ENCODE measurements at regions not wholly inside any gene's neighbourhood (a gene's known extent, or its start where the extent isn't known, plus 50 kb on each side); places are given as distances from the start of the nearest gene placed in this dataset.

DNA sequence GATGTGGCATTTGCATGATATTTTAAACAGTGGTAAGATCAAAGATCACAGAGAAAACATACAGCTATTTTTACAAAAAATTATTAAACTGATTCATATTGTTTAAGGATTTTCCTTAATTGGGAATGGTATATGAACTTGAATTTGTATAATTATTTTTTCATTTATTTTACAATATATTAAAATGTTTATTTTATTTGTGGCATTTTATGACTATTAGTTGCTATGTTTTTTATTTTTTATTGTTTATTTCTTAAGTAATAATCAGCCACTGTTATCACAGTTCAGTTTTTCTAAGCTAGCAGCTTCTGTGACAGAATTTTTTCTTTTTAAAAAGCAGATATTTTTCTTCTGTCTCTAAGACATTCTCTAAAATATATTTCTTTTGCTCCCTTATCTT is 387.0 kb upstream of the KHDRBS2 start:
- no peak for DNase-seq (ENCODE audit: low read depth in 3 of 3, low spot score in 2 of 3)

DNA sequence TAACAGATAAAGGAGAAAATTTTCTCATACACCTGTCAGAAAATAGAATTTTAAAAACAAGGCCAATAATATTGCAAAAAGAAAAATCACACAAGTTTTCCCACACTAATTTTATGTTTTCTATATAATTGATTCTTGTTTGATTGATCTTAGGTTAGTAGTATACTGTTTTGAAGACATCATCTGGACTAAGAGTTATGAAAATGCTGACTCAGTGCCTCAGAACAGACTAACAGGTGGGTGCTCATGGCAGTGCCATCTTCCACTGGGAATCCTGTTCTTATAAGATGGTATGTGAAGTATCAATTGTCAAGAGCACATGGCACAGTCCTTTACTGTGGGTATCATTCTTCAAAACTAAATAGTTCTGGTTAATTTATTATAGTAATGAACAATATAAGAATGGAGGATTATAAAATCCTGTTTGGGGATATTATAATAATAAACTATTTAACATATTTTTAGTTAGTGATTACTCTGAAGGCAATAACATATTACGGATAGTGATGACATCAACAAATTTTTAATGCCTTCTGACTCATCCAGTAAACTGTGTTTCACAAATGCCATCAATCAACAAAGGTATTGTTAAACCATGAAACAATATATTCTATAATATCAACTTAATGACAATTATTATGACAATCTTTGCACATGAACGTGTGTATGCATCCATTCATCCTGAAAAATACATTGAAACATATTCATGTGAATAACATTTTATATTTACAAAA is 384.6 kb upstream of the KHDRBS2 start:
- DNase-seq (ENCODE audit: low read depth in 3 of 3, low spot score in 2 of 3): no peak

DNA sequence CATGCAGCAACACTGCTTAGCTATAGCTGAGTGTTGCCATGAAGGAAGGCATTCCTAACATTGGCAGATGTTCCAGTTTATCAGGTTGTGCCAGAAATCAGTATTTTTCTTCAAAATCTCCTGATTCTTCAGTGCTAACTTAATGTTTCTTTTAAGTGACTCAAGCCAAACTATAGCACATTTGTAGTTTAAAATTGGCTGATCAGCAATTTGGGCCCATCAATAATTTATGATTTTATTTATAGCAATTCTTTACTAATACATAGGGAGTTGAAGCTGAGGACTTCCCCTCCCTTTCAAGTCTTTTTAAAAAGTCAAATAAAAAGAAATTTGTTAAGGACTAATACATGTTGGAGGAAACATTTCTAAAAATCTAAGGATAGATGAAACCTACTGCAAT is 383.8 kb upstream of the KHDRBS2 start:
- DNase-seq (ENCODE audit: low read depth in 3 of 3, low spot score in 2 of 3): no peak

DNA sequence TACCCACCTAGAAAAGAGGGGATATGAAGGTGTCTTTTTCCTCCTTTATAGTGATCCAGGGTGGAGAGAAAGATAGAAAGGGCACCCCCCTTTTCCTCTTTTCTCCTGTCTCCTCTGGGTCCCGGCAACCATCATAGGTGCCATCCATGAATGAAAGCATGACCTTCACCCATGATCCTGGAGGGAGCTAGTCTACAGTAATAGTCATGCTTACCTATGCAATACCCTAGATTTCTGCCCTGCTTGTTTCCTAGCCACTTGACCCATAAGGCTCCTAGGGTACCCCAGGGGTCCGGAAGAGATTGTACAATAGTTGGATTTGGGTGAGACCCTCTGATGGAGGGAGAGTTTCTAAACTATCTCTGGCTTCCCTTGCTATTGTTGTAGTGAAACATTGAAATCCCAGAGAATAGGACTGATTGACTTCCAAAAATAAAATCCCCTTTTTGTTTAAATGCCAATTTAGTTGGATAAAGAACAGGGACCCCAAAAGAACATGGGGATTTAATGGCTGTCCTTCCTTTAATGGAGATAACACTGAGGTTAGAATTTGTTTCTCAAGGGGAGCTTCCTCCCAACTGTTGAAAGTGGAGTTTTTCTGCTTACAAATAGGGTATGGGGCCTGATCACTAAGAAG is 366.8 kb upstream of the KHDRBS2 start:
- no peak for DNase-seq (ENCODE audit: low read depth in 3 of 3, low spot score in 2 of 3)

DNA sequence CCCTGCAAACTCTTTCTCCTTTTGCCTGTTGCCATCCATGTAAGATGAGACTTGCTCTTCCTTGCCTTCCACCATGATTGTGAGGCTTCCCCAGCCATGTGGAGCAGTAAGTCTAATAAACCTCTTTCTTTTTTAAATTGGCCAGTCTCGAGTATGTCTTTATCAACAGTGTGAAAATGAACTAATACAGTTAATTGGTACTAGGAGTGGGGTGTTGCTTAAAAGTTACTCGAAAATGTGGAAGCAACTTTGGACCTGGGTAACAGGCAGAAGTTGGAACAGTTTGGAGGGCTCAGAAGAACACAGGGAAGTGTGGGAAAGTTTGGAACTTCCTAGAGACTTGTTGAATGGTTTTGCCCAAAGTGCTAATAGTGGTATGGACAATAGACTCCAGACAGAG is 359.2 kb upstream of the KHDRBS2 start:
- no peak for DNase-seq (ENCODE audit: low read depth in 3 of 3, low spot score in 2 of 3)

DNA sequence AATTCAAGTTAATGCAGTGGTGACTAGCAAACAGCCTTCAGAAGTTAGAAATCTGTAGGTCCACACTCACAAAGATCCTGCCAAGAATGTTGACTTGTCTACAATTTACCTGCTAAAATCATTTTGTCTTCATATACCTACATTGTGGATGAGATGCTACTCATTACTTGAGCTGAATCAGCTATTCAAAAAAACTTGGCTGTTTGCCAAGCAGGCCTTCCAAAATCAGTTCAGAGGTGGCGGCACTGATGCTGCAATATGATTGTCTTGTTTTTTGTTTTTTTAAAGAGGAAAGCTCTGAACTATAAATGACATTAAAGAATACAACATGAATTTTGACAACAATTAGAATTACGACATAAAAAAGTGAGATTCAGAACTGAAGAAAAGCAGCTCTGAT is 354.7 kb upstream of the KHDRBS2 start:
- DNase-seq (ENCODE audit: low read depth in 3 of 3, low spot score in 2 of 3): no peak

DNA sequence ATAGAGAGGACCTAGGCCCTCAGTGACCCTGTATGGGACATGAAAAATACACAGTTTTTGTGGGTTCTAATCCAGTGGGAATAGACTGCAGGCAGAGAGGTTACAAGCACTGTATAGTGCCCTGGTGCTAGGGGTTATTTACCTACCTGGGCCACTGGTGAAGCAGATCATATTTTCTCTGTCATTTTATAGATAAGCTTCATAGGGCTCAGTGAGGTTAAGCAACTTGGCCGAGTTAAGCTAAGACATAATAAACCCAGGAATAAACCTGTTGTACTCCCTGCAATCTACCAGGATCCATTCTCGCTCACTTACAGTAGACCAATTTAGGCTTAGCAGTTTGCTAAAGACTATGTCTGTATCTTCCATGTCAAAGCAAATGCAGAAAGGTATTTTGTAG is 340.6 kb upstream of the KHDRBS2 start:
- no peak for DNase-seq (ENCODE audit: low read depth in 3 of 3, low spot score in 2 of 3)

DNA sequence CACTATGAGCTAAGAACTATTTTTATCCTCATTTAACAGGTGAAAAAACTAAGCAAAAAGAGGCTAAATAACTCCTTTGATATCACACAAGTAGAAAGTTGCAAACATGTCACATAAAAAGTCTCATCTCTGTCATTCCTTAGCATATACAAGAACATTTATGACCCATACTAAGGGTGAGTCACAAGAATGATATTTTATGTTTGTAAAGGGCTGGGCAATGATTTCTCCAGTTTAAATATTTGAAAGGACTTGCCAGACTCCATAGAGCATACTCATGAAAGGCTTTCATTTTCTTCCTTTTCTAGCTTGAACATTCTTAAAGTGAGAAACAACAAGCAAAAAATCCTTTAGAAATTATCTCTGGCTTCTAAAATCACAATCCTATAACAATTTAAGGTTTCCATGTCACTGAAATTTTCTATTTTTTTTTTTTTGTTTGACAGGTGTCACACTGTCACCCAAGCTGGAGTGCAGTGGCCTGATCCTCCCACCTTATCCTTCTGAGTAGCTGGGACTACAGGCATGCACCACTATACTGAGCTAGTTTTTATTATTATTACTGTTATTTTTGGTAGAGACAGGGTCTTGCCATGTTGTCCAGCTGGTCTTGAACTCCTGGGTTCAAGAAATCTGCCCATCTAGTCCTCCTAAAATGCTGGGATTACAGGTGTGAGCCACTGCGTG is 338.0 kb upstream of the KHDRBS2 start:
- no peak for DNase-seq (ENCODE audit: low read depth in 3 of 3, low spot score in 2 of 3)

DNA sequence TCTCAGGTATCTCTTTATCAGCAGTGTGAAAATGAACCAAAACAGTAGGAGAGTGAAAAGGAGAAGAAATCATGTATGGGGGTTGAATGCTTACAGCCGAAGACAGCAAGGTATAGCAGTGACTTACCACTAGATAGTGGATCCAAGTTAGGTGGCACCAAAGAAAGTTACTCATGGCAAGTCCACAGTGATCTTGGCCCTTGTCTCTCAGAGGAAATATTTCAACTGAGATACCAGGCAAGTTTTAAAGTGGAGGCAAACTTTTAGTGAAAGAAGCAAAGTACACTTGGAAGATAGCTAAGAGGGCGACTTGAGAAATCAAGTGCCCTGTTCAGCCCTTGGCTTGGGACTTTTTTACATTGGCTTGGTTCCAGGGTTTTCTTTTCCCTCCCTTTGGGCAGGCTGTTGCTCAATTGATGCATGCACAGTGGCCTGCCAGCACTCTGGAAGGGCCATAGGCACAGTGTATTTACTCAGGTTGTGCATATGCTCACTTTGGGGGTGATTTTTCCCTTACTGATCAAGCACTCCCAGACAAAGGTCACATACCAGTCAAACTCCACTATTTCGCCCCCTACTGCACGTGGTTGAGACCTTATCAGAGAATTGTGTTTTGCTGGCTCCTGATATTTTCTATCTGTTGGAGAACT is 329.5 kb upstream of the KHDRBS2 start:
- no peak for DNase-seq (ENCODE audit: low read depth in 3 of 3, low spot score in 2 of 3)

DNA sequence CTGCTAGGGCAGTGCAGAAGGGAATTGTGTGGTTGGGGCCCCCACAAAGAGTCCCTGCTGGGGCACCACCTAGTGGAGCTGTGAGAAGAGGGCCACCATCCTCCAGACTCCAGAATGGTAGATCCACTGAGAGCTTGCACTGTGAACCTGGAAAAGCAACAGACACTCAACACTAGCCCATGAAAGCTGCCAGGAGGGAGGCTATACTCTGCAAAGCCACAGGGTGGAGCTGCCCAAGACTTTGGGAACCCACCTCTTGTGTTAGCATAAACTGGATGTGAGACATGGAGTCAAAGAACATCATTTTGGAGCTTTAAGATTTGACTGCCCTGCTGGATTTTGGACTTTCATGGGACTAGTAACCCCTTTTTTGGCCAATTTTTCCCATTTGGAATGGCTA is 328.4 kb upstream of the KHDRBS2 start:
- DNase-seq (ENCODE audit: low read depth in 3 of 3, low spot score in 2 of 3): no peak

DNA sequence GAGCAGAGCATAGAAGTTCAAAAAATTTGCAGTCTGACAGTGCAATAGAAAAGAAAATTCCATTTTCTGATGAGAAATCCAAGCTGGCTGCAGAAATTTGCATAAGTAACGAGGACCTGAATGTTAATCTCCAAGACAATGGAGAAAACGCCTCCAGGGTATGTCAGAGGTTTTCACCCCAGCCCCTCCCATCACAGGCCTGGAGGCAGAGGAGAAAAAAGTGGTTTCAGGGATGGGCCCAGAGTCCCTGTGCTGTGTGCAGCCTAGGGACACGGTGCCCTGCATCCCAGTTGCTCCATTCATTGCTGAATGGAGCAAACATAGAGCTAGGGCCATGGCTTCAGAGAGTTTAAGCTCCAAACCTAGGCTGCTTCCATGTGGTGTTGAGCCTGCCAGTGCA is 327.9 kb upstream of the KHDRBS2 start:
- DNase-seq (ENCODE audit: low read depth in 3 of 3, low spot score in 2 of 3): no peak

DNA sequence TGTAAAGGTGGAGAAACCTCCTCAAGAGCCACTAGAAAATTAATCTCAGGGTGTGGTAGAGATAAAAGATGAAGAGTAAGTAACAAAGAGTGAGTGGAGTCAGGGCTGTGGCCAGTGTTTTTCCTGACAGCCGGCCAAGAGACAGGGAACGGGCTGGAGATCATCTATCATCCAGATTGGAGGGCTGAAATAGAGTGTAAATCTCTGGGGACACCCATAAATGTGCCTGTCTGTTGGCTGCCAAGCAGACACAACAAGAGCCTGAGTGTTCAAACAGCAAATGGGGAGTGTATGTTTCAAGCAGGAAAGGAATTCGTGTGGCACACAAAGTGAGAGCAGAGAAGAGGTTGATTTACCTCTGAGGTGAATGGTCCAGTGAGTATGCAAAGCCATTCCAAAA is 326.4 kb upstream of the KHDRBS2 start:
- no peak for DNase-seq (ENCODE audit: low read depth in 3 of 3, low spot score in 2 of 3)

DNA sequence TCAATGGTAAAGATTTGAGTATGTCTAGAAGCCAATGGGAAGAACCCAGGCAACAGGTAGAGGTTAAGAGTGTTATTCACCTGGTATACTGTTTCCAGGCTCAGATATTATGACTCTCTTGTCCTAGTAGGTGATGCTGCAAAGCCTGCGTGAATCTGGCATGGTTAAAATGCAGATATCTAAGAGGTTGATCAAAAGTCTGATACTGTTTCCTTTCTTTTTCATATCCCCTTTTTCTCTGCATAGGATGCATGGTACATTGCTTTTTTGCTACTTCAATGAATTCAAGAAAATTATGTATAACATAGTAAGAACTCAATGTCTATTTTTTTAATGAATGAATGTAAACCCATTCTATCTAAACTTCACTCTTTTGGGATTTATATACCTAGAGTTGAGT is 284.3 kb upstream of the KHDRBS2 start:
- no peak for DNase-seq (ENCODE audit: low read depth in 3 of 3, low spot score in 2 of 3)

DNA sequence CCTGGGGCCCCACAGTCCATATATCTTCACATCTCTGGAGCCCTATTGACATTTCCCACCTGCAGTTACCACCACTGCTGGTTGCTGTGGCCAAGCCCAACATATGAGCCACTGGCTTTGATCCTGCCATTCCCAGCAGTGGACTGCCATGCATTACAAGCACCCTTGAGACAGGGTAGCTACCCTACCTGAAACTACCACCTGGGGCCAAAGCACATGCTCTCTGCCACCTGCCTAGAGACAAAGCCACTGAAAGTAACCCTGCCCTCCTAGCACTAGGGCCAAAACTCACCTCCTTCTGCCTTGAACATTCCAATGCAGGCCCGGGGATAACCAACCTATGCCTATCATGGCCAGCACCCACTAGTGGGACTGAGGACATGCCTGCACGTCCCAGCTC is 255.5 kb upstream of the KHDRBS2 start:
- DNase-seq (ENCODE audit: low read depth in 3 of 3, low spot score in 2 of 3): no peak

DNA sequence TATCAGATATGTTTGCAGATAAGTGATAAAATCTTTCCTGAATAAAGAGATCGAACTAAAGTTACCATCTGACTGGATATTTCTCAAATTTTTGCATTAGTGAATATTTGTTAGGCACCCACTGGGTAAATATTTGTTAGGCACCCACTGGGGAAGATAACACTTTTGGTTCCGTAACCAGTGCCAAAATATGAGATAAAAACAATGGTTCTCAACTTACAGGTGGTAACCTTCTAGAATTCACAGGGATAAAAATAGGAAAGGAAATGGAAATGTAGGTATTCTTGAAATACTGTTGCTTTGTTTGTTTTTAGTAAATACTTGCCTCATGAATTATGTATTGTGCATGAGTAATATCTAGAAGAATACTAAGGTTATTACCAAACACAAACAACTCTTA is 245.0 kb upstream of the KHDRBS2 start:
- no peak for DNase-seq (ENCODE audit: low read depth in 3 of 3, low spot score in 2 of 3)

DNA sequence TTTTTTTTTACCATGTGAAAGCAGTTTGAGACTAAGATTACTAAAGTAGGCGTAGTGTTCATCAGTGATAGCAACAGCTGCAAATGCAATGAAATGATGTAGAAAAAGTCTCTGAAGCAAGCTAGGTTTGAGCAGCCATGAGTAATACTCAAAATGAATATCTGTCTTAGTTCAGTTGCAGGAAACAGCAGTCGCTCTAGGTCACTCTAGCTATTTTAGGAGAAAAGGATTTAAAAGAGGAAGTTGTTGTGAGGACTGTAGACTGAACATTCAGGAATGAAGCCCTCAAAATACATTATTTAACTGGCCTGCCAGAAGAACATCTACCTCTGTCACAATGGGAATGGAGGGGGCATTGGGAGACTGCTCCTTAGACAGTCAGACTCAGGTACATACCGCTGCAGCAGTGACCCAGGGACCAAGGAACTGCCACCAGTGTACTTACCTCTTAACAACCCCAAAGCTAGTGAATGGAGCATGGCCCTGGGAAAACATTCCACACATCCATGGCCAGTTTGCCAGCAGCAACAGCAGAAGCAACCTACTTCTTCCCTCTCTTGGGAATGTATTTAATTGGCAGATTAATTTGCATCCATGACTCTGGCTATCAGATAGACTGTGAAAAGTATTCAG is 243.0 kb upstream of the KHDRBS2 start:
- DNase-seq (ENCODE audit: low read depth in 3 of 3, low spot score in 2 of 3): no peak

DNA sequence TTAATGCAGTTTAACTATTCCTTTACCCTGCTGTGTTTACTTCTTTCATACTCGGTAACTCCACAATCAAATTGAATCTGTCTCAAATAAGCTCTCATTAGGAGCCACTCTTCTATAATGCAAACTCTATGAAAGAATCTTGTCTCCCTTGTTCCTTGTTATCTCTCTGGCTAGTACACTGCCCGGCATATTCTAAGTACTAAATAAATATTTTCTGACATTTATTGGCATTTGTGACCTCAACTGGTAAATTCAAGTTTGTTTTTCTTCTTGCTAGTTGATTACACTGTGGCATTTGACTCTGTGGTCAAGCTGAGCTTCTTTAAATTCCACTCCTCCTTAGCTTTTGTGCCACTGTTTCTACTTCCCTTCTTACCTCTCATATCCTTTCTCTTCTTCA is 237.6 kb upstream of the KHDRBS2 start:
- no peak for DNase-seq (ENCODE audit: low read depth in 3 of 3, low spot score in 2 of 3)

DNA sequence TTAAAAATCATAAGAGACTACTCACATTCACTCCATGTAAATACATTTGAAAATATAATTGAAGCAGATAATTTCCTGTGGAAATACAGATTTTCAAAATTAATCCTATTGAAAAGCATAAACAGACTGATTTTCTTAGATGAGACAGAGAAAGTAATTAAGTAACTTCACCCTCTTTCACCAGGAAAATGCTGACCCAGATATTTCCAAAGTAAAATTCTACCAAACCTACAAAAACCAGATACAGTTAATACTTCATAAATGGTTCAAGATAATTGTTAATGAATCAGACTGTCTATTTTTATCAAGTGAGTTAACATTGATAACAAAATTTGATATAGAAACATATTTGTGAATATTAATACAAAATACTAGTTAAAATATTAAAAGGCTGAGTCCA is 233.5 kb upstream of the KHDRBS2 start:
- DNase-seq (ENCODE audit: low read depth in 3 of 3, low spot score in 2 of 3): no peak

DNA sequence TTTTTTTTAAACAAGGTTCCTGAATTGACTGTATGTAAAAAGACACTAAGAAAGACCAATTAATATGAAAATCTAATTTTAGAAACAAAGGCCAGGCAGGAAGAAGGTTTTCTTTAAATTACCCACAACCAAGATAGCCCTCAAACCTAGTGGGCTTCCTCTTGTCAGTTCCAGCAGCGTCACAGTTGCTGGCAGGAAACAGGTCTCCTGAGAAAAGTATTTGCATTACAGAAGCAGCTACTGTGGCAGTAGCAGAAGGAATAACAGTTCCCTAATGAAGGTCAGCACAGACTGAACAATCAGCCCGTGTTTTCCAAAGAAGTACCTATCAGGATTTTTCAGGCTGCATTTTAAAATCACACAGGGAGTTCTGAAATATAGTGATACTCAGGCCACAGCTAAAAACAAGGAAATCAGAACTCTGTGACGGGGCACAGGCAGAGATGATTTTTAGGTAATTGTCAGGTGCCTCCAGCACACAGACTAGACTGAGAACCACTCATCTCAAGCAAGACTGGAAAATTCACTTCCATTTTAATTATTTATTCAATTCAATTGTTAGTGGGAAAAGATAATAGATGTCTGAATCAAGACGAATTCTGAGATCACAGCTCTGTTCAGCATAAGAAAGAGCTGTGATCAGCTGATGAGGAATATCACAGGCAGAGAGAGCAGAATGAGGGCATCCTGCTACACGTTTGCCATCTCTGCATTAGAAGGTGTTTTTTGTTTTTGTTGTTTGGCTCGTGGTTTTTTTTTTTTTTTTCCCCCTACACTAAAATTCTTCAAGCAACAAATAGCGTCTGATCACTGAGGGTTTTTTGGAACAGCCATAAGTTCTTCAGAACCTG is 230.5 kb upstream of the KHDRBS2 start:
- no peak for DNase-seq (ENCODE audit: low read depth in 3 of 3, low spot score in 2 of 3)

DNA sequence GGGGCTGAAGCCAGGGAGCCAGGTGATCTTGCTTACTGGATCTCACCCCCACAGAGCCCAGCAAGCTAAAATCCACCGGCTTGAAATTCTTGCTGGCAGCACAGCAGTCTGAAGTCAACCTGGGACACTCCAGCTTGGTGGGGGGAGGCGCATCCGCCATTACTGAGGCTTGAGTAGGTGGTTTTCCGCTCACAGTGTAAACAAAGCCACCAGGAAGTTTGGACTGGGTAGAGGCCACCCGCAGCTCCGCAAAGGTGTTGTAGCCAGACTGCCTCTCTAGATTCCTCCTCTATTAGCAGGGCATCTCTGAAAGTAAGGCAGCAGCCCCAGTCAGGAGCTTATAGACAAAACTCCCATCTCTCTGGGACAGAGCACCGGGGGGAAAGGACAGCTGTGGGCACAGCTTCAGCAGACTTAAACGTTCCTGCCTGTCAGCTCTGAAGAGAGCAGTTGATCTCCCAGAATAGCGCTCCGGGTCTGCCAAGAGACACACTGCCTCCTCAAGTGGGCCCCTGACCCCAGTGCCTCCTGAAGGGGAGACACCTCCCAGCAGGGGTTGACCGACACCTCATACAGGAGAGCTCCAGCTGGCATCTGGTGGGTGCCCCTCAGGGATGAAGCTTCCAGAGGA is 206.3 kb upstream of the KHDRBS2 start:
- no peak for DNase-seq (ENCODE audit: low read depth in 3 of 3, low spot score in 2 of 3)

Data from right renal cortex interstitium (tissue), 3 donors.